ENCODE measurements at regions not wholly inside any gene's neighbourhood (a gene's known extent, or its start where the extent isn't known, plus 50 kb on each side); places are given as distances from the start of the nearest gene placed in this dataset.

- TF ChIP-seq CTCF (conservative IDR thresholded peaks at IDR 0.05; ENCODE audit: low read depth in 2 of 2) = no peak
- TF ChIP-seq POLR2AphosphoS5 (IDR thresholded peaks at IDR 0.05; ENCODE audit: low read depth) = no peak
- TF ChIP-seq, protein P1, sequence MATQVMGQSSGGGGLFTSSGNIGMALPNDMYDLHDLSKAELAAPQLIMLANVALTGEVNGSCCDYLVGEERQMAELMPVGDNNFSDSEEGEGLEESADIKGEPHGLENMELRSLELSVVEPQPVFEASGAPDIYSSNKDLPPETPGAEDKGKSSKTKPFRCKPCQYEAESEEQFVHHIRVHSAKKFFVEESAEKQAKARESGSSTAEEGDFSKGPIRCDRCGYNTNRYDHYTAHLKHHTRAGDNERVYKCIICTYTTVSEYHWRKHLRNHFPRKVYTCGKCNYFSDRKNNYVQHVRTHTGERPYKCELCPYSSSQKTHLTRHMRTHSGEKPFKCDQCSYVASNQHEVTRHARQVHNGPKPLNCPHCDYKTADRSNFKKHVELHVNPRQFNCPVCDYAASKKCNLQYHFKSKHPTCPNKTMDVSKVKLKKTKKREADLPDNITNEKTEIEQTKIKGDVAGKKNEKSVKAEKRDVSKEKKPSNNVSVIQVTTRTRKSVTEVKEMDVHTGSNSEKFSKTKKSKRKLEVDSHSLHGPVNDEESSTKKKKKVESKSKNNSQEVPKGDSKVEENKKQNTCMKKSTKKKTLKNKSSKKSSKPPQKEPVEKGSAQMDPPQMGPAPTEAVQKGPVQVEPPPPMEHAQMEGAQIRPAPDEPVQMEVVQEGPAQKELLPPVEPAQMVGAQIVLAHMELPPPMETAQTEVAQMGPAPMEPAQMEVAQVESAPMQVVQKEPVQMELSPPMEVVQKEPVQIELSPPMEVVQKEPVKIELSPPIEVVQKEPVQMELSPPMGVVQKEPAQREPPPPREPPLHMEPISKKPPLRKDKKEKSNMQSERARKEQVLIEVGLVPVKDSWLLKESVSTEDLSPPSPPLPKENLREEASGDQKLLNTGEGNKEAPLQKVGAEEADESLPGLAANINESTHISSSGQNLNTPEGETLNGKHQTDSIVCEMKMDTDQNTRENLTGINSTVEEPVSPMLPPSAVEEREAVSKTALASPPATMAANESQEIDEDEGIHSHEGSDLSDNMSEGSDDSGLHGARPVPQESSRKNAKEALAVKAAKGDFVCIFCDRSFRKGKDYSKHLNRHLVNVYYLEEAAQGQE (IDR thresholded peaks at IDR 0.05; ENCODE audit: unreplicated experiment) = no peak
- TF ChIP-seq, protein P2, sequence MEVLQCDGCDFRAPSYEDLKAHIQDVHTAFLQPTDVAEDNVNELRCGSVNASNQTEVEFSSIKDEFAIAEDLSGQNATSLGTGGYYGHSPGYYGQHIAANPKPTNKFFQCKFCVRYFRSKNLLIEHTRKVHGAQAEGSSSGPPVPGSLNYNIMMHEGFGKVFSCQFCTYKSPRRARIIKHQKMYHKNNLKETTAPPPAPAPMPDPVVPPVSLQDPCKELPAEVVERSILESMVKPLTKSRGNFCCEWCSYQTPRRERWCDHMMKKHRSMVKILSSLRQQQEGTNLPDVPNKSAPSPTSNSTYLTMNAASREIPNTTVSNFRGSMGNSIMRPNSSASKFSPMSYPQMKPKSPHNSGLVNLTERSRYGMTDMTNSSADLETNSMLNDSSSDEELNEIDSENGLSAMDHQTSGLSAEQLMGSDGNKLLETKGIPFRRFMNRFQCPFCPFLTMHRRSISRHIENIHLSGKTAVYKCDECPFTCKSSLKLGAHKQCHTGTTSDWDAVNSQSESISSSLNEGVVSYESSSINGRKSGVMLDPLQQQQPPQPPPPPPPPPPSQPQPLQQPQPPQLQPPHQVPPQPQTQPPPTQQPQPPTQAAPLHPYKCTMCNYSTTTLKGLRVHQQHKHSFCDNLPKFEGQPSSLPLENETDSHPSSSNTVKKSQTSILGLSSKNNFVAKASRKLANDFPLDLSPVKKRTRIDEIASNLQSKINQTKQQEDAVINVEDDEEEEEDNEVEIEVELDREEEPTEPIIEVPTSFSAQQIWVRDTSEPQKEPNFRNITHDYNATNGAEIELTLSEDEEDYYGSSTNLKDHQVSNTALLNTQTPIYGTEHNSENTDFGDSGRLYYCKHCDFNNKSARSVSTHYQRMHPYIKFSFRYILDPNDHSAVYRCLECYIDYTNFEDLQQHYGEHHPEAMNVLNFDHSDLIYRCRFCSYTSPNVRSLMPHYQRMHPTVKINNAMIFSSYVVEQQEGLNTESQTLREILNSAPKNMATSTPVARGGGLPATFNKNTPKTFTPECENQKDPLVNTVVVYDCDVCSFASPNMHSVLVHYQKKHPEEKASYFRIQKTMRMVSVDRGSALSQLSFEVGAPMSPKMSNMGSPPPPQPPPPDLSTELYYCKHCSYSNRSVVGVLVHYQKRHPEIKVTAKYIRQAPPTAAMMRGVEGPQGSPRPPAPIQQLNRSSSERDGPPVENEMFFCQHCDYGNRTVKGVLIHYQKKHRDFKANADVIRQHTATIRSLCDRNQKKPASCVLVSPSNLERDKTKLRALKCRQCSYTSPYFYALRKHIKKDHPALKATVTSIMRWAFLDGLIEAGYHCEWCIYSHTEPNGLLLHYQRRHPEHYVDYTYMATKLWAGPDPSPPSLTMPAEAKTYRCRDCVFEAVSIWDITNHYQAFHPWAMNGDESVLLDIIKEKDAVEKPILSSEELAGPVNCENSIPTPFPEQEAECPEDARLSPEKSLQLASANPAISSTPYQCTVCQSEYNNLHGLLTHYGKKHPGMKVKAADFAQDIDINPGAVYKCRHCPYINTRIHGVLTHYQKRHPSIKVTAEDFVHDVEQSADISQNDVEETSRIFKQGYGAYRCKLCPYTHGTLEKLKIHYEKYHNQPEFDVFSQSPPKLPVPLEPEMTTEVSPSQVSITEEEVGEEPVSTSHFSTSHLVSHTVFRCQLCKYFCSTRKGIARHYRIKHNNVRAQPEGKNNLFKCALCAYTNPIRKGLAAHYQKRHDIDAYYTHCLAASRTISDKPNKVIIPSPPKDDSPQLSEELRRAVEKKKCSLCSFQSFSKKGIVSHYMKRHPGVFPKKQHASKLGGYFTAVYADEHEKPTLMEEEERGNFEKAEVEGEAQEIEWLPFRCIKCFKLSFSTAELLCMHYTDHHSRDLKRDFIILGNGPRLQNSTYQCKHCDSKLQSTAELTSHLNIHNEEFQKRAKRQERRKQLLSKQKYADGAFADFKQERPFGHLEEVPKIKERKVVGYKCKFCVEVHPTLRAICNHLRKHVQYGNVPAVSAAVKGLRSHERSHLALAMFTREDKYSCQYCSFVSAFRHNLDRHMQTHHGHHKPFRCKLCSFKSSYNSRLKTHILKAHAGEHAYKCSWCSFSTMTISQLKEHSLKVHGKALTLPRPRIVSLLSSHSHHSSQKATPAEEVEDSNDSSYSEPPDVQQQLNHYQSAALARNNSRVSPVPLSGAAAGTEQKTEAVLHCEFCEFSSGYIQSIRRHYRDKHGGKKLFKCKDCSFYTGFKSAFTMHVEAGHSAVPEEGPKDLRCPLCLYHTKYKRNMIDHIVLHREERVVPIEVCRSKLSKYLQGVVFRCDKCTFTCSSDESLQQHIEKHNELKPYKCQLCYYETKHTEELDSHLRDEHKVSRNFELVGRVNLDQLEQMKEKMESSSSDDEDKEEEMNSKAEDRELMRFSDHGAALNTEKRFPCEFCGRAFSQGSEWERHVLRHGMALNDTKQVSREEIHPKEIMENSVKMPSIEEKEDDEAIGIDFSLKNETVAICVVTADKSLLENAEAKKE (CRISPR knock-in tag; IDR thresholded peaks at IDR 0.05) = no peak
- no peak for TF ChIP-seq STAT1 (IDR thresholded peaks at IDR 0.05; ENCODE audit: unreplicated experiment)
- no peak for TF ChIP-seq EZH2phosphoT487 (IDR thresholded peaks at IDR 0.05; ENCODE audit: unreplicated experiment)
- TF ChIP-seq EZH2 (IDR thresholded peaks at IDR 0.05; ENCODE audit: low read depth, unreplicated experiment) = no peak
- no peak for TF ChIP-seq ZNF331 (CRISPR knock-in tag; IDR thresholded peaks at IDR 0.05; ENCODE audit: low read depth)
- TF ChIP-seq, protein P3, sequence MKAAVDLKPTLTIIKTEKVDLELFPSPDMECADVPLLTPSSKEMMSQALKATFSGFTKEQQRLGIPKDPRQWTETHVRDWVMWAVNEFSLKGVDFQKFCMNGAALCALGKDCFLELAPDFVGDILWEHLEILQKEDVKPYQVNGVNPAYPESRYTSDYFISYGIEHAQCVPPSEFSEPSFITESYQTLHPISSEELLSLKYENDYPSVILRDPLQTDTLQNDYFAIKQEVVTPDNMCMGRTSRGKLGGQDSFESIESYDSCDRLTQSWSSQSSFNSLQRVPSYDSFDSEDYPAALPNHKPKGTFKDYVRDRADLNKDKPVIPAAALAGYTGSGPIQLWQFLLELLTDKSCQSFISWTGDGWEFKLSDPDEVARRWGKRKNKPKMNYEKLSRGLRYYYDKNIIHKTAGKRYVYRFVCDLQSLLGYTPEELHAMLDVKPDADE (IDR thresholded peaks at IDR 0.05) = no peak
- no peak for TF ChIP-seq NANOG (IDR thresholded peaks at IDR 0.05; ENCODE audit: borderline replicate concordance)
- TF ChIP-seq ZNF114 (CRISPR knock-in tag; IDR thresholded peaks at IDR 0.05) = no peak
- no peak for TF ChIP-seq JUNB (IDR thresholded peaks at IDR 0.05; ENCODE audit: unreplicated experiment)
- TF ChIP-seq CREB1 (CRISPR knock-in tag; IDR thresholded peaks at IDR 0.05; ENCODE audit: low read depth) = no peak
These were observed 242.2 kb upstream of the MIR17HG start for GRCh38 chr13:91105270-91105669.

Measured in GM23338 (cell line).